Endothelial cell (in vitro differentiated cells): ENCODE measurements at regions not wholly inside any gene's neighbourhood (a gene's known extent, or its start where the extent isn't known, plus 50 kb on each side); places are given as distances from the start of the nearest gene placed in this dataset.
"Not testable (repeated sequence)": the region's sequence is repeated elsewhere in the genome, so short reads cannot be mapped to it uniquely, and the experiment has no call there.

ENCODE experiments used
- DNase-seq: peaks from one replicate; pipeline ENCODE4 v3.0.0; 2021; ENCODE audit warnings: low spot score
- H3K27ac Mint-ChIP-seq: one replicate; pipeline ENCODE4 v1.8.0; 2021; ENCODE audit warnings: mixed read lengths, inconsistent platforms; ENCODE audit not compliant: unreplicated experiment
- H3K27me3 Mint-ChIP-seq: one replicate; pipeline ENCODE4 v1.8.0; 2021; ENCODE audit warnings: mild to moderate bottlenecking, moderate library complexity, mixed read lengths, inconsistent platforms; ENCODE audit not compliant: unreplicated experiment
- H3K36me3 Mint-ChIP-seq: one replicate; pipeline ENCODE4 v1.8.0; 2021; ENCODE audit warnings: mild to moderate bottlenecking, low read depth, mixed read lengths, inconsistent platforms; ENCODE audit not compliant: unreplicated experiment
- H3K4me1 Mint-ChIP-seq: one replicate; pipeline ENCODE4 v1.8.0; 2021; ENCODE audit warnings: mild to moderate bottlenecking, mixed read lengths, inconsistent platforms; ENCODE audit not compliant: unreplicated experiment
- H3K4me3 Mint-ChIP-seq: one replicate; pipeline ENCODE4 v1.8.0; 2021; ENCODE audit warnings: mild to moderate bottlenecking, mixed read lengths, inconsistent platforms; ENCODE audit not compliant: unreplicated experiment
- H3K9me3 Mint-ChIP-seq: one replicate; pipeline ENCODE4 v1.8.0; 2021; ENCODE audit warnings: mixed read lengths, inconsistent platforms; ENCODE audit not compliant: unreplicated experiment
- CTCF ChIP-seq: fragments of 200-600 bp; sonication (generic); IDR thresholded peaks from one replicate; pipeline ENCODE4 v1.5.0; 2021; ENCODE audit warnings: antibody characterized with exemption; ENCODE audit not compliant: unreplicated experiment

- Mint-ChIP-seq H3K4me1 (peaks cover 5% of the 10 kb centered on the region), H3K27me3 (peaks cover 1% of the 10 kb centered on the region), H3K36me3 (no peaks in the 10 kb centered on the region), H3K27ac (no peak overlapping the region), H3K9me3 (no peaks in the 10 kb centered on the region), H3K4me3 (no peak overlapping the region)
- TF ChIP-seq CTCF, result no peak
- DNase-seq, result no peak
Observed at GRCh38 chr11:56845121-56845732, 96.7 kb upstream of the OR9G4 start.

- Mint-ChIP-seq H3K36me3 (no peaks in the 10 kb centered on the region), H3K27ac (no peak overlapping the region), H3K4me3 (no peak overlapping the region), H3K9me3 (no peaks in the 10 kb centered on the region), H3K27me3 (peaks cover 1% of the 10 kb centered on the region), H3K4me1 (peaks cover 5% of the 10 kb centered on the region)
- TF ChIP-seq CTCF, result no peak
- DNase-seq, result no peak
Observed at GRCh38 chr11:56843816-56844215, 95.3 kb upstream of the OR9G4 start.

GRCh38 chr11:56842814-56843794 lies 94.6 kb upstream of the OR9G4 start:
- no peak for DNase-seq
- H3K9me3 Mint-ChIP-seq, result no peaks in the 10 kb centered on the region
- H3K27ac Mint-ChIP-seq, result no peak overlapping the region
- peaks cover 1% of the 10 kb centered on the region for H3K27me3 Mint-ChIP-seq
- peaks cover 5% of the 10 kb centered on the region for H3K4me1 Mint-ChIP-seq
- H3K36me3 Mint-ChIP-seq, result no peaks in the 10 kb centered on the region
- no peak for TF ChIP-seq CTCF
- H3K4me3 Mint-ChIP-seq, result no peak overlapping the region

GRCh38 chr11:56841210-56841810 lies 92.8 kb upstream of the OR9G4 start:
- TF ChIP-seq CTCF, result peak; percentile 74
- Mint-ChIP-seq H3K27me3 (peaks cover 1% of the 10 kb centered on the region), H3K36me3 (no peaks in the 10 kb centered on the region), H3K27ac (no peak overlapping the region), H3K4me3 (no peak overlapping the region), H3K9me3 (no peaks in the 10 kb centered on the region), H3K4me1 (peaks cover 5% of the 10 kb centered on the region)
- DNase-seq, result peak; percentile 64

- not testable (repeated sequence) for H3K36me3 Mint-ChIP-seq, H3K9me3 Mint-ChIP-seq, DNase-seq, H3K27me3 Mint-ChIP-seq, H3K4me1 Mint-ChIP-seq, H3K4me3 Mint-ChIP-seq, H3K27ac Mint-ChIP-seq
Observed at GRCh38 chr11:56827357-56827756, 78.9 kb upstream of the OR9G4 start.
